Mesenchymal stem cell (in vitro differentiated cells and primary cell): ENCODE measurements at regions not wholly inside any gene's neighbourhood (a gene's known extent, or its start where the extent isn't known, plus 50 kb on each side); places are given as distances from the start of the nearest gene placed in this dataset.

Experiments
- DNase-seq: peaks from one replicate; pipeline ENCODE4 v3.0.0-alpha.2; 2013
- H2AFZ ChIP-seq: one replicate; pipeline ENCODE4 v1.6.1; 2013; ENCODE audit warnings: low read depth, mild to moderate bottlenecking, control low read depth, inconsistent platforms, low read length, moderate library complexity
- H2AK5ac ChIP-seq: 2 replicates; pipeline ENCODE4 v1.6.1; 2013; ENCODE audit warnings: low read length, moderate library complexity, mild to moderate bottlenecking, inconsistent platforms; ENCODE audit not compliant: severe bottlenecking
- H2BK120ac ChIP-seq: one replicate; pipeline ENCODE4 v1.6.1; 2013; ENCODE audit warnings: low read depth, mild to moderate bottlenecking, inconsistent platforms, low read length, moderate library complexity
- H2BK12ac ChIP-seq, 2 experiments: one replicate each; pipeline ENCODE4 v1.6.1; 2013; ENCODE audit warnings: inconsistent platforms in 2 of 2, low read length in 2 of 2, mild to moderate bottlenecking in 2 of 2, moderate library complexity in 2 of 2, control low read depth in 1 of 2
- H2BK15ac ChIP-seq: one replicate; pipeline ENCODE4 v1.6.1; 2013; ENCODE audit warnings: mild to moderate bottlenecking, low read depth, inconsistent platforms; ENCODE audit not compliant: poor library complexity, severe bottlenecking
- H2BK5ac ChIP-seq: 2 replicates; pipeline ENCODE4 v1.6.1; 2013; ENCODE audit warnings: low read depth, mild to moderate bottlenecking, low read length, control low read depth, inconsistent platforms; ENCODE audit not compliant: poor library complexity, severe bottlenecking
- H3K14ac ChIP-seq, 2 experiments: one replicate each; pipeline ENCODE4 v1.6.1; 2013; ENCODE audit warnings: inconsistent platforms in 2 of 2, low read length in 2 of 2, control low read depth in 1 of 2, mild to moderate bottlenecking in 1 of 2, moderate library complexity in 1 of 2
- H3K18ac ChIP-seq, 2 experiments: one replicate each; pipeline ENCODE4 v1.6.1; 2013; ENCODE audit warnings: inconsistent platforms in 2 of 2, low read length in 2 of 2, control low read depth in 1 of 2, low read depth in 1 of 2, mild to moderate bottlenecking in 1 of 2
- H3K23ac ChIP-seq, 2 experiments: one replicate each; pipeline ENCODE4 v1.6.1; 2013; ENCODE audit warnings: inconsistent platforms in 2 of 2, low read length in 2 of 2, mild to moderate bottlenecking in 2 of 2, moderate library complexity in 2 of 2, control low read depth in 1 of 2
- H3K27ac ChIP-seq: 2 replicates; pipeline ENCODE4 v1.5.1; 2013; ENCODE audit warnings: mild to moderate bottlenecking, moderate library complexity, low read length, control low read depth, inconsistent platforms; ENCODE audit not compliant: poor library complexity, severe bottlenecking
- H3K27me3 ChIP-seq, 2 experiments: 2 replicates each; pipeline versions ENCODE4 v1.6.1 to v1.7.0; 2013; ENCODE audit warnings: low read length in 2 of 2, mild to moderate bottlenecking in 2 of 2, moderate library complexity in 2 of 2, control low read depth in 1 of 2, inconsistent platforms in 1 of 2; ENCODE audit not compliant: control insufficient read depth in 1 of 2, insufficient read depth in 1 of 2
- H3K36me3 ChIP-seq, 2 experiments: 2 replicates each; pipeline versions ENCODE4 v1.6.1 to v1.7.0; 2013; ENCODE audit warnings: low read length in 2 of 2, control low read depth in 1 of 2, inconsistent platforms in 1 of 2, low read depth in 1 of 2, mild to moderate bottlenecking in 1 of 2; ENCODE audit not compliant: insufficient read depth in 2 of 2, control insufficient read depth in 1 of 2
- H3K4ac ChIP-seq, 2 experiments: one replicate each; pipeline ENCODE4 v1.6.1; 2013; ENCODE audit warnings: inconsistent platforms in 2 of 2, low read length in 2 of 2, mild to moderate bottlenecking in 2 of 2, moderate library complexity in 2 of 2, control low read depth in 1 of 2, low read depth in 1 of 2
- H3K4me1 ChIP-seq: 2 replicates; pipeline ENCODE4 v1.6.1; 2013; ENCODE audit warnings: low read depth, low read length, control low read depth; ENCODE audit not compliant: control insufficient read depth, insufficient read depth
- H3K4me2 ChIP-seq: 2 replicates; pipeline ENCODE4 v1.6.1; 2013; ENCODE audit warnings: low read length, mild to moderate bottlenecking, inconsistent platforms; ENCODE audit not compliant: poor library complexity, severe bottlenecking
- H3K4me3 ChIP-seq, 2 experiments: 2 replicates each; pipeline versions ENCODE4 v1.5.1 to v1.7.0; 2013; ENCODE audit warnings: low read length in 2 of 2, mild to moderate bottlenecking in 2 of 2, control low read depth in 1 of 2, low read depth in 1 of 2; ENCODE audit not compliant: insufficient read depth in 1 of 2
- H3K79me1 ChIP-seq: replicated peaks from 2 replicates; pipeline ENCODE4 v1.6.1; 2013; ENCODE audit warnings: mild to moderate bottlenecking, control low read depth, low read length, inconsistent platforms; ENCODE audit not compliant: poor library complexity, severe bottlenecking
- H3K9ac ChIP-seq: 2 replicates; pipeline ENCODE4 v1.7.0; 2013; ENCODE audit warnings: mild to moderate bottlenecking, low read length, moderate library complexity
- H3K9me3 ChIP-seq: 2 replicates; pipeline ENCODE4 v1.7.0; 2013; ENCODE audit warnings: mild to moderate bottlenecking, low read length; ENCODE audit not compliant: control insufficient read depth
- H4K8ac ChIP-seq: one replicate; pipeline ENCODE4 v1.6.1; 2013; ENCODE audit warnings: inconsistent platforms, mild to moderate bottlenecking, low read length, moderate library complexity
- H4K91ac ChIP-seq: one replicate; pipeline ENCODE4 v1.6.1; 2013; ENCODE audit warnings: mild to moderate bottlenecking, low read length, inconsistent platforms
- WGBS: methylation state at CpG from one replicate; pipeline ENCODE4 v1.1.7; 2013; ENCODE audit warnings: mixed read lengths; 5-methylcytosine and 5-hydroxymethylcytosine counted together

DNA sequence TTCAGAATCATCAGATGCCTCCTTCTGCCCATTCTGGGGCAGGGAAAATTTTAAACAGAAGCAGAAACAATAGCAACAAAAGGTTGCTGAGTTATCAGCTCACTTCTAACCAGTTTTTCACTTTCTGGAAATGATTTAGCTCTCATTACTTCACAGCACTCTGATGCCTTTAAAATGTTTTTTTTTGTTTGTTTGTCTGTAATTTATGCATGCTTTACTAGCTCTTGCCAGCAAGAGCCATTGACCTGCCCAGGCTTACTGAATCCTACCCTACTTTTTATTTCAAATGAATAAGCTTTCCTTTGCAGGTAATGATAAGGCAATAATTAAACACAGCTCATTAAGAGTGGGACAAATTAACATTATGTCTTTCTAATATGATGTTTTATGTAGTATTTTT, 466.1 kb upstream of the NOVA1 start:
- no peak overlapping the region for H3K4ac ChIP-seq

DNA sequence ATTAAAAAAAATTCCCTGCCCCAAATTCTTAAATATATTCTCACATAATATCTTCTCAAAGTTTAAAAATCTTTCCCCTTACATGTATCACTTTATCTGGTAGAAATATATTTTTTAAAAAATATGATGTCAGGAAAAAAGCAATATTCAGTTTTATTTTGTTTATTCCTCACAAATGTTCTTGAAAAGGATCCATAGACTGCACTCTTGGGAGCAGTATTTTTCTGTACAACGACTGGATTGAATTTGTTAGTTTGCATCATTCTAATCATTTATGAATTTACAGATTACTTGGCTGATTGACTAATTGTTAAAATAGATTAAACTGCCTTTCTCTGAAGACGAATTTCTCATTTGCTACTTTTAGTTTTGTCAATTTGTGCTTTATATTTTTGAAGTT, 468.1 kb upstream of the NOVA1 start:
- no CpG with 5 or more reads among the region's 2 CpGs for WGBS
- Histone ChIP-seq H3K27me3 (no peaks in the 10 kb centered on the region), H3K9ac (no peak overlapping the region), H3K4me3 (no peak overlapping the region), H2AFZ (no peak overlapping the region), H4K8ac (no peak overlapping the region), H3K36me3 (no peaks in the 10 kb centered on the region), H4K91ac (no peak overlapping the region), H3K27ac (no peak overlapping the region), H3K79me1 (no peaks in the 10 kb centered on the region), H3K18ac (no peak overlapping the region), H3K4me1 (no peaks in the 10 kb centered on the region), H2BK12ac (no peak overlapping the region), H2BK120ac (no peak overlapping the region), H2BK15ac (no peak overlapping the region), H3K14ac (no peak overlapping the region), H3K4ac (no peak overlapping the region), H3K23ac (no peak overlapping the region), H3K9me3 (no peaks in the 10 kb centered on the region), H2AK5ac (no peak overlapping the region), H3K4me2 (no peak overlapping the region), H2BK5ac (no peak overlapping the region)
- no peak for DNase-seq

More for the DNA sequence above, 466.1 kb upstream of the NOVA1 start:
- DNase-seq, result no peak
- no peak overlapping the region for H2BK120ac ChIP-seq
- H4K91ac ChIP-seq, result no peak overlapping the region
- H2BK15ac ChIP-seq, result no peak overlapping the region
- H3K27me3 ChIP-seq, result no peaks in the 10 kb centered on the region
- H3K4me1 ChIP-seq, result no peaks in the 10 kb centered on the region
- H3K14ac ChIP-seq, result no peak overlapping the region
- H3K9me3 ChIP-seq, result no peaks in the 10 kb centered on the region
- no peak overlapping the region for H3K4me3 ChIP-seq
- H3K4me2 ChIP-seq, result no peak overlapping the region
- no peaks in the 10 kb centered on the region for H3K79me1 ChIP-seq
- H4K8ac ChIP-seq, result no peak overlapping the region
- no peak overlapping the region for H3K23ac ChIP-seq
- H2AFZ ChIP-seq, result no peak overlapping the region
- no peak overlapping the region for H2BK12ac ChIP-seq
- H2BK5ac ChIP-seq, result no peak overlapping the region
- H3K18ac ChIP-seq, result no peak overlapping the region
- no peak overlapping the region for H2AK5ac ChIP-seq
- no peak overlapping the region for H3K9ac ChIP-seq
- no peak overlapping the region for H3K27ac ChIP-seq
- H3K36me3 ChIP-seq, result no peaks in the 10 kb centered on the region

DNA sequence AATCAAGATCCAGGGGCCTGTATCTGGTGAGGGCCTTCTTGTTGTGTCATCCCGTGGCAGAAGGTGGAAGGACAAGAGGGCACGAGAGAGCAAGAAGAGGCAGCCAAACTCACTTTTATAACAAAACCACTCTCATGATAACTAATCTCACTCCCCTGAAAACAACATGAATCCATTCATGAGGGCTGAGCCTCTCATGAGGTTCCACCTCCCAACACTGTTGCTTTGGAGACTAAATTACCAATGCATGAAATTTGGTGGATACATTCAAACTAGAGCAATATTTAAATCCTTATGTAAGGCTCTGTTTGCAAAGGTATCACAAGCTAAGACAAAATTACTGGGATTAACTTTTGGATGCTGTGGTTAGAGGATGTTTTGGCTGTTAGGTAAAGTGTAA, 470.1 kb upstream of the NOVA1 start:
- no peak overlapping the region for H3K4me3 ChIP-seq

DNA sequence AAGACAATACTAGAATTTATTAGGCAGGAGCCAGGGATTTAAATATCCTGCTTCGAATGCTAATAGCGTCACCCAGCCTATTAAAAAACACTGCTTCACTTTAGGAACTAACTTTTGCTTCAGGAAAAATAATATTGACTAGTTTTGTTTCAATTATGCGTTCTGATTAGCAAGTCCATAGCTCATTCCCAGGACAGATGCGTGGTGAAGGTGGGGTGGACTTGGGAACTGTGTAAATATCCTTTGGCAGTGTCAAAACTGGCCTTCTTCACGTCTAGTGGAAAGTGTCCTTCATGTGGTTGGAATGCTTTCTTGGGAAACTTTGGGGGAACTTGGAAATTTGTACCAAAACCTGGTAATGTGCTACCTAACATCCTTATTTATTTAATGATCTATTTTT, 474.8 kb upstream of the NOVA1 start:
- Histone ChIP-seq H2BK5ac (no peak overlapping the region), H3K4me2 (no peak overlapping the region), H3K14ac (no peak overlapping the region), H3K27ac (no peak overlapping the region), H2AK5ac (no peak overlapping the region), H2BK15ac (no peak overlapping the region), H3K4ac (no peak overlapping the region), H3K23ac (no peak overlapping the region), H2BK120ac (no peak overlapping the region), H4K91ac (no peak overlapping the region), H3K18ac (no peak overlapping the region), H3K27me3 (no peaks in the 10 kb centered on the region), H2AFZ (no peak overlapping the region), H4K8ac (no peak overlapping the region), H3K9me3 (no peaks in the 10 kb centered on the region), H3K9ac (no peak overlapping the region), H3K4me3 (no peak overlapping the region), H3K4me1 (no peaks in the 10 kb centered on the region), H2BK12ac (no peak overlapping the region), H3K79me1 (no peaks in the 10 kb centered on the region), H3K36me3 (no peaks in the 10 kb centered on the region)
- WGBS, result 55% methylated on average over 4 of the region's 5 CpGs
- no peak for DNase-seq

More for the DNA sequence above, 470.1 kb upstream of the NOVA1 start:
- no peak overlapping the region for H3K27ac ChIP-seq
- H2AFZ ChIP-seq, result no peak overlapping the region
- no peaks in the 10 kb centered on the region for H3K27me3 ChIP-seq
- no peak for DNase-seq
- no peak overlapping the region for H4K8ac ChIP-seq
- no peaks in the 10 kb centered on the region for H3K9me3 ChIP-seq
- WGBS, result 83% methylated on average over 1 of the region's 2 CpGs
- H3K4ac ChIP-seq, result no peak overlapping the region
- H3K18ac ChIP-seq, result no peak overlapping the region
- H2BK15ac ChIP-seq, result no peak overlapping the region
- H2AK5ac ChIP-seq, result no peak overlapping the region
- no peak overlapping the region for H2BK12ac ChIP-seq
- H3K14ac ChIP-seq, result no peak overlapping the region
- H3K4me1 ChIP-seq, result no peaks in the 10 kb centered on the region
- no peak overlapping the region for H2BK120ac ChIP-seq
- no peaks in the 10 kb centered on the region for H3K36me3 ChIP-seq
- no peak overlapping the region for H3K9ac ChIP-seq
- no peak overlapping the region for H4K91ac ChIP-seq
- no peak overlapping the region for H3K4me2 ChIP-seq
- no peaks in the 10 kb centered on the region for H3K79me1 ChIP-seq
- no peak overlapping the region for H2BK5ac ChIP-seq
- no peak overlapping the region for H3K23ac ChIP-seq
